Muscle layer of colon (tissue), 2 donors: ENCODE measurements at regions not wholly inside any gene's neighbourhood (a gene's known extent, or its start where the extent isn't known, plus 50 kb on each side); places are given as distances from the start of the nearest gene placed in this dataset.

Experiments
- H3K27ac ChIP-seq: one replicate; pipeline ENCODE4 v1.7.0; 2013; ENCODE audit warnings: low read depth, mild to moderate bottlenecking, low read length, moderate library complexity
- H3K27me3 ChIP-seq, 2 donors: one replicate each; pipeline ENCODE4 v1.7.0; 2013; ENCODE audit warnings: low read length in 2 of 2, mild to moderate bottlenecking in 2 of 2; ENCODE audit not compliant: insufficient read depth in 2 of 2, control insufficient read depth in 1 of 2
- H3K36me3 ChIP-seq: one replicate; pipeline ENCODE4 v1.7.0; 2013; ENCODE audit warnings: mild to moderate bottlenecking, low read length; ENCODE audit not compliant: insufficient read depth
- H3K4me1 ChIP-seq: one replicate; pipeline ENCODE4 v1.7.0; 2013; ENCODE audit warnings: mild to moderate bottlenecking, low read length; ENCODE audit not compliant: insufficient read depth
- H3K4me3 ChIP-seq, 2 donors: one replicate each; pipeline ENCODE4 v1.7.0; 2013; ENCODE audit warnings: low read length in 2 of 2, low read depth in 1 of 2, mild to moderate bottlenecking in 1 of 2, moderate library complexity in 1 of 2
- H3K9ac ChIP-seq: one replicate; pipeline ENCODE4 v1.7.0; 2013; ENCODE audit warnings: low read length
- H3K9me3 ChIP-seq: one replicate; pipeline ENCODE4 v1.7.0; 2013; ENCODE audit warnings: mild to moderate bottlenecking, low read length
- donor health status: abdominal sarcoma.
- donor health status: Adenocarcinoma of cecum.

DNA sequence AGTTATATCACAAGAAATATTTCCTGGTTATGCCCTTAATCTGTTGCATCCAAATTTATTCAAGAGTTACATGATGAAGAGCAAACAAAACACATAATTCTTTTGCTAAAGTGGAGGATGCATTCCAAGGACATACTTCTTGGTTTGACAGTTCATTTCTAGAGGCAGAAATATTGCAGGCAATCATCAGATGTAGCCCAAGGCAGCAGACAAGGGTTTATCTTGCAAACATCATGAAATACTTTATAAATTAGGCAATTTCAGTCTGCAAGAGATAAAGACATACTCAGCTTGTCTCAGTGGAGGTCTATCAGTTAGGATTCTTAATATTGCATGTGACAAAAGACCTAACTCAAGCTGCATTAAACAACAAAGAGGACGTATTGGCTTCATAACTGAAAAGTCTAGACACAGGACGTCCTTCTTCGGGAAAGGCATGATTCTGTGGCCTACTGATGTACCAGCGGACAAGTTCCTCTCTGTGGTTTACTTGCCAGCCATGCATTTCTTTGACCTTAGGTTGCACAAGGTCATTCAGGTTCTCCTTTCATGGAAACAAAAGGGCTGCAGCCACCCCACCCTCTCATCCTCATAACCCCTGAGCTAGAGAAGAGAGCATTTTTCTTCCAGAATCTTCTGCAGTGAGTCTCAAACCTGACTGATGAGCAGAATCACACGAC, 204.1 kb downstream of the KATNAL1 start:
- H3K27me3 ChIP-seq = no peaks in the 10 kb centered on the region
- H3K27ac ChIP-seq = no peak overlapping the region
- H3K4me3 ChIP-seq = no peak overlapping the region
- H3K4me1 ChIP-seq = no peaks in the 10 kb centered on the region
- no peak overlapping the region for H3K9ac ChIP-seq
- H3K36me3 ChIP-seq = no peaks in the 10 kb centered on the region
- H3K9me3 ChIP-seq = no peaks in the 10 kb centered on the region

DNA sequence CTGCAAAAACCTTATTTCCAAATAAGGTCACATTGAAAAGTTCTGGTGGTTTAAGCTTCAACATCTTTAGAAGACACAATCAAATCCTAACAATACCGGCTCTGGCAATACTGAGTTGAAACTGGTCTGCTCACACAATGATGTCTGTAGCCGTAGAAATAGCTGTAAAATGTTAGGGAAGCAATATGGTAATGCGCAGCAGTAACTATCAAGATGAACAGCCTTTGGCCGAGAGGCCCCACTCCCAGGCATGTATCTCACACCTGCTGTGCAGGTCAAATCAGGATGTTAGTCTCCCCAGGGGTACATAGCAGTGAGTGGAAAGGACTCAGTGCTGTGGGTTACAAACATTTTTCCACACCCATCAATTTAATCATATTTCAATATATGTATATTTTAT, 207.1 kb downstream of the KATNAL1 start:
- no peaks in the 10 kb centered on the region for H3K9me3 ChIP-seq
- no peaks in the 10 kb centered on the region for H3K27me3 ChIP-seq
- no peaks in the 10 kb centered on the region for H3K4me1 ChIP-seq
- H3K27ac ChIP-seq = no peak overlapping the region
- H3K9ac ChIP-seq = no peak overlapping the region
- no peak overlapping the region for H3K4me3 ChIP-seq
- no peaks in the 10 kb centered on the region for H3K36me3 ChIP-seq

DNA sequence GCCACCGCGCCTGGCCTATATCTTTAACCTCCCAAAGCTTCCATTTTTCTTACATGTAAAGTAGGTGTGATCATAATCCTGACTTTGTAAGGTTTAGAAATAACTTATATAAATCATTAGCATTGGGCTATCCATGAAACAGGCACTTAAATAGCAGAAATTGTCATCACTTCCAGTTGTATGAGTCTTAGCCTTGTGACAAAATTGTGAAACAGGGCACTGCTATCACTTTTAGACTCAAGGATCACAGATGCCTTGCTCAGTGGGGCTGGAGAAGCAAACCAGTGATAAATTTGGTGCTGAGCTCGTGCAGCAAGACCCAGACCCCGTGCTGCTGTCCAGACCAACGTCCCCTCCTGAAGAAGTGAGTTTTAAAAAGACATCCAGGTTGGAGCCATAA, 209.7 kb downstream of the KATNAL1 start:
- Histone ChIP-seq H3K27ac (no peak overlapping the region), H3K9me3 (no peaks in the 10 kb centered on the region), H3K9ac (no peak overlapping the region), H3K27me3 (no peaks in the 10 kb centered on the region), H3K36me3 (no peaks in the 10 kb centered on the region), H3K4me3 (no peak overlapping the region), H3K4me1 (no peaks in the 10 kb centered on the region)

DNA sequence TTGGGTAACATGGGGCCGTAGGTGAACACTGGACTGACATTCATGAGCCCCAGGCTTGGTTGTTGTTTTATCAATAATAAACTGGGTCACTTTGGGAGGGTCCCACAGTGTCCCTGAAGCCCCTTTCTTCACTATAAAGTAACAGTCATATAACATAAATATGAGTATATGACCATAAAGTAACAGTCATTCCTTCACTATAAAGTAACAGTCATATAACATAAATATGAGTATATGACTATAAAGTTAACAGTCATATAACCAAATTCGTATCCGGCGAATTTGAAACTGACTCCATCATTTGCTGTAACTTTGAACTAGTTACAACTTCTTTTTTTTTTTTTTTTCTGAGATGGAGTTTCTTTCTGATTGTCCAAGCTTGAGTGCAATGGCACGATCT, 210.3 kb downstream of the KATNAL1 start:
- Histone ChIP-seq H3K9ac (no peak overlapping the region), H3K9me3 (no peaks in the 10 kb centered on the region), H3K4me3 (no peak overlapping the region), H3K4me1 (no peaks in the 10 kb centered on the region), H3K27ac (no peak overlapping the region), H3K36me3 (no peaks in the 10 kb centered on the region), H3K27me3 (no peaks in the 10 kb centered on the region)

DNA sequence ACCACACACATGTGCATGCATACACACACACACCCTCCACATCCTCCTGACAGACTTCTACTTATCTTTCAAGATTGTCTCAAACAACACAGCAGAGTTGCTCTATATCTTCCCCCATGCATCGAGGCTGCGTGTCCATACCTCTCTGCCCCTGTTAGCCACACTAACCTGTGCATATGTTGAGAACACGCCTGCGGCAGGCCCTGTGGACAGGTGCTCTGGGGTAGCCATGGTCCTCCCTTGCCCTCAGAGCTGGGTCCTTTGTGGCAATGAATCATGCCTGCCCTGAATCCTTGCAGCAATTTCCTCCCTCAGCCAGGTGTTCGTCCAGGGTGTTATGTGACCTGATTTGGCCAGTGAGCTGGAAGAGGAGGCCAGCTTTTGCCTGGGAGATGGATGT, 213.3 kb downstream of the KATNAL1 start:
- Histone ChIP-seq H3K27me3 (no peaks in the 10 kb centered on the region), H3K36me3 (no peaks in the 10 kb centered on the region), H3K4me3 (no peak overlapping the region), H3K9me3 (no peaks in the 10 kb centered on the region), H3K27ac (no peak overlapping the region), H3K4me1 (no peaks in the 10 kb centered on the region), H3K9ac (no peak overlapping the region)

DNA sequence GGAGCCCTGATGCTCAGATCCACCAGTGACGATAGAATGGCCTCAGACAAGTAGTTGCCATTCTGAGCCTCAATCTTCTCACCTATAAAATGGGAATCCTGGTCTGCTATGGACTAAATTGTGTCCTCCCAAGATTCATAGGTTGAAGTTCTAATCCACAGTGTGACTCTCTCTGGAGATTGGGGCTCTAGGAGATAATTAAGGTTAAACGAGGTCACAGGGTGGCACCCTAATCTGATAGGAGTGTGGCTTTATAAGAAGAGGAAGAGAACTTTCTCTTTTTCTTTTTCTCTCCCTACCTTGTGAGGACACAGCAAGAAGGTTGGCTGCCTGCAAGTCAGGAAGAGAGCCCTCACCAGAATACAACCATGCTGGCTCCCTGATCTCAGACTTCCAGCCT, 214.1 kb downstream of the KATNAL1 start:
- Histone ChIP-seq H3K9me3 (no peaks in the 10 kb centered on the region), H3K4me3 (no peak overlapping the region), H3K27ac (no peak overlapping the region), H3K9ac (no peak overlapping the region), H3K36me3 (no peaks in the 10 kb centered on the region), H3K27me3 (no peaks in the 10 kb centered on the region), H3K4me1 (no peaks in the 10 kb centered on the region)

DNA sequence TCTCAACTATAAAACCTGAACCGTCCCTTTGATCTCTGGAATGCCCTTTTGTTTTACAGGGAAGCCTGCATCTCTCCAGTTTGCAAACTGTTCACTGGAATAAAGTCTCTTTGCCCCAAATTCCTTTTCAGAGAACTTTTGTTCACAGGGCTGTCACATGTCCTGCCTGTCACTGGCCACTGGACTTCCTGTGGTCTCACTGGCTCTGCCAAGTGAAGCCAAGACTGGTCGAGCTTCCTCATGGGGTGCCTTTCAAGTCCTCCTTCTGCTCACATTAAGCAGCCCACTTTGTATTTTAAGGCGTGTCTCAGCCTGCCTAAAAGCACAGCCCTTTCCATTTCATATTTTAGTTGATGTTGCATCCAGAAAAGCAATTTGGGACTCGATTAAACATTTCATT, 215.7 kb downstream of the KATNAL1 start:
- Histone ChIP-seq H3K27ac (no peak overlapping the region), H3K9me3 (no peaks in the 10 kb centered on the region), H3K27me3 (no peaks in the 10 kb centered on the region), H3K9ac (no peak overlapping the region), H3K4me1 (no peaks in the 10 kb centered on the region), H3K36me3 (no peaks in the 10 kb centered on the region), H3K4me3 (no peak overlapping the region)

DNA sequence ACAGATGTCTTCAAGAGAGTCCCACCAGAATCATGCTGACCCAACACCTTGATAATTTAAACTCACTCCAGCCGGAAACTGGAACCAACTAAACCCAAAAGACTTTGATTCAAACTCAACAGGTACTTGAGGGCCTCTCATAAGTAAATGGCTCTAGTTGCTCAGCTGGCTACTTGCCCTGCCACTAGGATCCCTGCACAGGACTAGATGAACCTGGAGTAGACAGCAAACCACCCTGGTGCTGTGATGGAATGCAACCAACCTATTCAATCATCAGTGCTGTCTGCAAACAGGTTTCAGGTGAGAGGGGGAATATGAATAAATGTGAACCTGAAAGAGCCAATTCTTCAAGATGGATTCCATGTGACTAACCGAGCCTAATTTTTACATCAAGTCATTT, 216.3 kb downstream of the KATNAL1 start:
- H3K9ac ChIP-seq = no peak overlapping the region

DNA sequence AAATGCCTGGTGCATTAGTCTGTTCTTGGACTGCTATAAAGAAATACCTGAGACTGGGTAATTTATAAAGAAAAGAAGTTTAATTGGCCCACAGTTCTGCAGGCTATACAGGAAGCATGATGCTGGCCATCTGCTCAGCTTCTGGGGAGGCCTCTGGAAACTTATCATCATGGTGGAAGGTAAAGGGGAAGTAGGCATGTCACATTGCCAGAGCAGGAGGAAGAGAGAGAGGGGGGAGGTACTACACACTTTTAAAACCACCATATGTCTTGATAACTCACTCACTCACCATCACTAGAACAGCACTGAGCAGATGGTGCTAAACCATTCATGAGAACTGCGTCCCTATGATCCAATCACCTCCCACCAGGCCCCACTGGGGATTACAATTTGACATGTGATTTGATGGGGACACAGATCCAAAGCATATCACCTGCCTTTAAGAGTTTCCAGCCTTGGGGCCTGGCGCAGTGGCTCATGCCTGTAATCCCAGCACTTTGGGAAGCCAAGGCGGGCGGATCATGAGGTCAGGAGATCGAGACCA, 219.0 kb downstream of the KATNAL1 start:
- H3K36me3 ChIP-seq = no peaks in the 10 kb centered on the region
- no peak overlapping the region for H3K4me3 ChIP-seq
- no peaks in the 10 kb centered on the region for H3K9me3 ChIP-seq
- H3K9ac ChIP-seq = no peak overlapping the region
- no peak overlapping the region for H3K27ac ChIP-seq
- no peaks in the 10 kb centered on the region for H3K4me1 ChIP-seq
- no peaks in the 10 kb centered on the region for H3K27me3 ChIP-seq

More for the DNA sequence above, 216.3 kb downstream of the KATNAL1 start:
- Histone ChIP-seq H3K4me1 (no peaks in the 10 kb centered on the region), H3K36me3 (no peaks in the 10 kb centered on the region), H3K27me3 (no peaks in the 10 kb centered on the region), H3K9me3 (no peaks in the 10 kb centered on the region), H3K4me3 (no peak overlapping the region), H3K27ac (no peak overlapping the region)

DNA sequence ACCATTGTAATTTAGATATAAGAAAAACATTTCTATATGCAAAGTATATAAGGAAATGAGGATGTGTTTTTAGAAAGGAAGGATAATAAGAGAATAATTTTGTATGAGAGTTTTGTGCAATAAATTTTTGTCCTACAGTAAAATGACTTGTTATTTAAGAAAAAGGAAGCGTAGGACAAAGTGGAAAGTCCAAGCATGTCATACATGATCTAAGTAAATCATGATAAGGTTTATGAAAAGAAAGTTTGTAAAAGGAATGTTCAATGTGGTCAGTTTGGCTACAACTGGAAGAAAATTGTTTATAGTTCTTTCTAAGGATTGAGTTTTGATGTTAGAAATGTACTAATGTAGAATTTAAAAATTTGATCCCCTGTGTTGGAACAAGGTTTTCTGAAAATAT, 222.3 kb downstream of the KATNAL1 start:
- Histone ChIP-seq H3K27ac (no peak overlapping the region), H3K4me3 (no peak overlapping the region), H3K4me1 (no peaks in the 10 kb centered on the region), H3K27me3 (no peaks in the 10 kb centered on the region), H3K9me3 (no peaks in the 10 kb centered on the region), H3K9ac (no peak overlapping the region), H3K36me3 (no peaks in the 10 kb centered on the region)

DNA sequence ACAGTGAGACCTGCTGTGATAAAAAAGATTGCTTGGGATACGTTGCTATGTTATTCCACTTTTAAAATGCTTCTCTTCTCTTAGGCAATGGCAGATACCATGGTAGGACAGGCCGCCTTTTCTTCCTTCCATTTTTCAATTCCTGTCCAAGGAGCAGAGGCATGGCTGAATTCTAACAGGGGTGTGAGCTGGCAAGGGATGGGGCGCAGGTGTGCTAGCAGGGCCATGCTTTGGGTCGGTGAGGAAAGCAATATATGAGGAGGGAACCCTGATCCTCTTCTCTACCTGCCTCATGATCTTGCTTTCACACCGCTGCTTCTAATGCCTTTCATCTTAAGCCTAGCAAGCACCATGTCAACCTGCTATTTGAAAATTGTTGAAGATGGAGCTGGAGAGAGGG, 225.0 kb downstream of the KATNAL1 start:
- Histone ChIP-seq H3K27me3 (no peaks in the 10 kb centered on the region), H3K4me3 (no peak overlapping the region), H3K9me3 (no peaks in the 10 kb centered on the region), H3K4me1 (no peaks in the 10 kb centered on the region), H3K36me3 (no peaks in the 10 kb centered on the region), H3K9ac (no peak overlapping the region), H3K27ac (no peak overlapping the region)

DNA sequence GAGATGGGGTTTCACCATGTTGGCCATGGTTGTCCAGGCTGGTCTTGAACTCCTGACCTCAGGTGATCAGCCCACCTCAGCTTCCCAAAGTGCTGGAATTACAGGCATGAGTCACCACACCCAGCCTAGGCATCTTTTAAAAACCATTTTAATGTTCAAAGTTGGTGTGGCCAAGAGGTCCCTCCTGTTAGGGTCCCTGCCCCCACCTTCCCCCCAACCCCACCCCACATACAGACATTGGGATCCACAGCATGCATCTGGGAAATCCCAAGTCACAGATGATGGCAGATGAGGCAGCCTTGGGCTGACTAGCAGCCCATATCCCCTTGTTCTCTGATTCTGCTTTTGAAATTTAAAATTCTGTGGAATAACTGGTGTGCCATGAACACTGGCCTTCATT, 226.0 kb downstream of the KATNAL1 start:
- no peak overlapping the region for H3K27ac ChIP-seq
- no peak overlapping the region for H3K9ac ChIP-seq
- H3K27me3 ChIP-seq = no peaks in the 10 kb centered on the region
- H3K9me3 ChIP-seq = no peaks in the 10 kb centered on the region
- no peaks in the 10 kb centered on the region for H3K4me1 ChIP-seq
- no peak overlapping the region for H3K4me3 ChIP-seq
- H3K36me3 ChIP-seq = no peaks in the 10 kb centered on the region
